HG03439 (cell line): ENCODE measurements at regions not wholly inside any gene's neighbourhood (a gene's known extent, or its start where the extent isn't known, plus 50 kb on each side); places are given as distances from the start of the nearest gene placed in this dataset.
"Not testable (repeated sequence)": the region's sequence is repeated elsewhere in the genome, so short reads cannot be mapped to it uniquely, and the experiment has no call there.

Experiments
- ATAC-seq: cut with Tn5 transposase; IDR thresholded peaks from one replicate; pipeline ENCODE4 v1.9.1; 2021; ENCODE audit warnings: mild to moderate bottlenecking, moderate library complexity; ENCODE audit not compliant: unreplicated experiment

GRCh38 chr3:36656873-36657272 is 107.5 kb downstream of the DCLK3 start:
- ATAC-seq, result no peak

GRCh38 chr3:36653095-36653494 is 111.3 kb downstream of the DCLK3 start:
- no peak for ATAC-seq

GRCh38 chr3:36652104-36652503 is 112.2 kb downstream of the DCLK3 start:
- ATAC-seq, result no peak

DNA sequence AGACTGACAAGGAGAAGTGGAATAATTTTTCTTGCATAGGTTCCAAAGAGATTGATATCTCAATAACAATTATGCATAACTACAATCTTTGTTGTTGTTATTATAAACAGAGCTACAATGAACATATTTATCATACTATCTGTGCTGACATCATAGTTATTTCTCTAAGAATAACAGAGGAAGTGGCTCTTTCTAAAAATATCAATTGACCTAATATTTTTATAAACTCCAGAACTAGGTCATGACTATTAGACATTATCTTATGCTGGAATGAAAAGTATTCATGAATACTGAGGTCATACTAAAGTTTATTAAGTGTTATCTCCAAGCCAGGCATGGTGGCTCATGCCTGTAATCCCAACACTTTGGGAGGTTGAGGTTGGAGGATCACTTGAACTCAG is 114.1 kb downstream of the DCLK3 start:
- no peak for ATAC-seq

GRCh38 chr3:36649125-36649524 is 115.2 kb downstream of the DCLK3 start:
- ATAC-seq, result no peak

DNA sequence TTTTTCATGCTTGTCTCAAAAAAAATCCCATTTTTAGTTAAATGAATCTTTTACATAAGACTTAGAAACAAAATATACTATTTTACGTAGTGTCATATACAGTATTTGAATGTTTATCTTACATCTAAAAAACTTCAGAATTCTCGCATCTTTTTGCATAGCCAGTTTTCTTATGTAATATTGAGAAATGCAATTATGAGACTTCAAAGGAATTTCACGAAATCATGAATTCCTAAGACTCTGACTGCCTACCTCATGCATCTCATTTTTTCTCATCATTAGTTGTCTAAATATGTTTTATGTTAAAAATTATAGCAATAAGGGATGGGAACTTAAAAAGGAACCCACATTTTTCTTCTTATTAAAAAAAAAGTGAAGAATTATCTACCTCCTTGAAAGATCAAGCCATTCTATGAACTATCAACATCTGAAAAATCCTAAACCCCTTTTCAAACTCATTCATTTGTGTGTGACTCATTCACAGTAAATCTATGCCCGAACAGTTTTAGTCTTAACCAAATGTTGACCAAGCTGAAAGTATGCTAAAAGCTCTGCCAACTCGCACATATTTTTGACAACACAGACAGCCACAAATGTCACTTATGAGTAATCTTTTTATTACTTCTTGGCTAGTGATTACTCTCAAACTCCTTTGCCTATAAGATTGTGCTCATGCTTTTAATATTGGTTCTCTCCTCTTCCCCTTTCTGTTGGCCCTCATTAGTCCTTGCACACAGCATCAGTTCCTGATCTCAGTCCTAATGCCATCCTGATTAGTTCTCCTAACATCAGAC is 115.9 kb downstream of the DCLK3 start:
- ATAC-seq, result peak; percentile 79

DNA sequence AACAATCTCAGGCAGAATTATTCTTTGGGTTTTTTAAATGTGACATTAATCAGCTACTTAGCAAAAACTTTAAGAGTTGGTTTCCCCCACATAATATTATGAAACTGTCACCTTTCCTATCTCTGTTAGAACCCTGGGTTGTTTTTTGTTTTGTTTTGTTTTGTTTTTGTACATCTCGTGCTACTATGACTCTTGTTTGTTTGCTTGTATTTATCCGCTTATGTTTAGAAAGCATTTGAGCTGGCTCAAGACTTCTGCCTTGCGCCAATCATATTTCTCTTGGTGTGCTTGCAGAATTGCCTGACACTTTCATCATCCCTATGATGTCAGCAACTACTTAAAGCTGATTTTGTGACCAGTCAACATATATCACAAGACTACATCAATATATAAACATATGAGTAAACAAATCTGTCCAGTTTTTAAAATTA is 116.9 kb downstream of the DCLK3 start:
- no peak for ATAC-seq

GRCh38 chr3:36643192-36643591 is 121.2 kb downstream of the DCLK3 start:
- no peak for ATAC-seq

DNA sequence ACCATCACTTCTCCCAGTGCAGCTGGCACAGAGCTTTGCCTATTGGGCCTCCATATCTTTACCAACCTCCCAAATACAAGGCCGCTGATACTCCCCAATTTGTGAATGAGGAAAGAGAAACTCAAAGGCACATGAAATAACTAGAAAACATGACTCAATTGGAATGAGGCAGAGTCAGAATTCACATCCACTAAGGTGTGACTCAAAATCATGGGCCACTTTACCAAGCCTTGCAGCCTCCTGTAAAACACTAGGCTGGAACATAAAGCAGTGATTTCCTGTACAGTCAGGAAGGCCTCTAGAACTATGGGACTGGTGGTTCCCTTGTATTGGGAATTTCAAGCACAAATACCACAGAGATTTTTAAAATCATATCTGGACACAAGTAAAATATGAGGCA is 128.6 kb downstream of the DCLK3 start:
- ATAC-seq, result no peak

DNA sequence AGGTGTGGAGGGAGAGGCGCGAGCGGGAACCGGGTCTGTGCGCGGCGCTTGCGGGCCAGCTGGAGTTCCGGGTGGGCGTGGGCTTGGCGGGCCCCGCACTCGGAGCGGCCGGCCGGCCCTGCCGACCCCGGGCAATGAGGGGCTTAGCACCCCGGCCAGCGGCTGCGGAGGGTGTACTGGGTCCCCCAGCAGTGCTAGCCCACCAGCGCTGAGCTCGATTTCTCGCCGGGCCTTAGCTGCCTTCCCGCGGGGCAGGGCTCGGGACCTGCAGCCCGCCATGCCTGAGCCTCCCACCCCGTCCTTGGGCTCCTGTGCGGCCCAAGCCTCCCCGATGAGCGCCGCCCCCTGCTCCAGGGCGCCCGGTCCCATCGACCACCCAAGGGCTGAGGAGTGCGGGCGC is 130.5 kb downstream of the DCLK3 start:
- ATAC-seq, result not testable (repeated sequence)

DNA sequence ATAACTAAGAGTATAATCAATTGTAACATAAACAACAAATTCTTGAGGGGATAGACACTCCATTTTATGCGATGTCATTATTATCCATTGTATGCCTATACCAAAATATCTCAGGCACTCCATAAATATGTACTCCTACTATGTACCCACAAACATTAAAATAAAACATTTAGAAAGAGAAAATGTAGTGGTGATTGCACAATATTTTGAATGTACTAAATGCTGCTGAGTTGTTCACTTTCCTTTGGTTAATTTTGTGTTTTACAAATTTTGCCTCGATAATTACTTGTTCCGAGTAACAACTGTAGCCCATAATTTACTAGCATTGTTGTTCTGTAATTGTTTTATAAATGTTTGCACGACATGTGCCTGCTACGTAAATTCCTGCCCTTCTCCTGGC is 131.3 kb downstream of the DCLK3 start:
- no peak for ATAC-seq

DNA sequence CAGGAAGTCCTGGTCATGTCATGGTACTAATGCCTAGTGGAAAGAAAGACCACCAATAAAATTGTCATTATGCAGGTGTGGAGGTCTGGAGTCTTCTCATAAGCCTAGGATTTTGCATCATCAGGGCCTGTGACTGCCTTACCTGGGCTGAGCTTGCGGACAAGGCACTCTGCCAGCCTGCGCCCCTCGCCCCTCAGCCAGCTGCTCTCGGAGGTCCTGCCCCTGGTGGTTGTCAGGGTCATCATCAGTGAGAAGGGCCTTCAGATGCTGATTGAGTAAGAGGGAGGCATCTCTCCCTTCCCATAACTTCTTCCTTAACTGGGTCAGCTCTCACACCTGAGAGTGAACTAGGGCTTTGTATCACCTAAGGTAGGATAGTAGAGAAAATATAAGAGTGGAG is 132.8 kb downstream of the DCLK3 start:
- ATAC-seq, result no peak

DNA sequence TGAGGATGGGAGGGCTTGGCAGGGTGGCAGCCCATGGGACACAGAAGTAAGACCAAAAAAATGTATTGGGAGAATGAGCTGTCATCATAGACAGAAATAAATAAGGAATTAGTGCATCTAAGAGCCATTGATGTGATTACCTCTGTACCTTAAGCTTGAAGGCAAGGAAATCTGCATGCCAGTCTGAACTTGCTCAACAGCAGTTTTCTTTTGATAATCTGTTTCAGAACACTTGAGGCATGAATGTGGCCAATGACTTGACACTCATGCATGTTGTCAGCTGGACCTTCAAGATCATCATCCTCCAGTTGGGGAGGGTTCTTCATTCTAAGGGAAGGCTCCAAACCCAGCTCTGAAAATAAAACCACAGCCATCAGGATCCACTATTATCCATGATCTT is 148.5 kb downstream of the DCLK3 start:
- ATAC-seq, result no peak

DNA sequence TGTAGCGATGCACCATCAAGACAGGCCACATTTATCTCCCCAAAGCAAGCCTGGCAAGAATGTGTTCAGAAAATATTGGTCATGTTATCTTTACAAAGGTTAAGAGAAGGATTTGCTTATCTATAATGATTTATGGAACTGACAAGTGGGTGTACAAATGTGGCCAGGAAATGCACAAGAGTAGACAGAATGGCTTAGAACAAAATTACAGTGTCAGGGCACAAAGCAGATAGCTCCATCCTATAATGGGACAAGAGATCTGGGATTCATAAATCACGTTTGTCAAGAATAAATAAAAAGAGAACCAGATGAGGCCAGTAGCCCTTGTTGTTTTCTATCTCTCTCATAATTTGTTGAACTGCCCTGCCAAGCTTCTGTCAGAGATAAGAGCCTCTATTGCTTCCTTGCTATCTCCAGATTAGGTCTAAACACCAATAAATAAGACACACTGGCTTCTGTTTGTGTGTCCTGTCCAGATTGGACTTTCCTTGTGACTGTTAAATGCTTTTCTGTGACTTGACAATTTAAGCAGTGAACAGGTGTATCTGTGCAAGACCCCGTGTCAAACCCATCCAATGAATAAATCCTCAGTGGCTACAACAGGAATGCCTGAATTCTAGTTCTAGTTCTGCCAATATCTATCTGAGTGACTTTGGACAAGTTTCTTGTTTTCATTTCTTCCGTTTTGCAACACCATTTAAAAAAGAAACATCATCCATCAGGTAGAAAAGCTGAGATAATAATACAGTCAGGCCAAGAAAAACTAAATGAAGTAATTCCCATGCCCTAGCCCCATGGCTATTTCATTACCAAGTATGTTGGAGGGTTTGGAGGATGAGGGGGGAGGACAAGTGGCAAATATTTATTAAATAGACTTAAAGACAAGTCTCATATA is 157.2 kb downstream of the DCLK3 start:
- no peak for ATAC-seq

GRCh38 chr3:36603423-36603822 is 160.9 kb downstream of the DCLK3 start:
- ATAC-seq, result no peak

DNA sequence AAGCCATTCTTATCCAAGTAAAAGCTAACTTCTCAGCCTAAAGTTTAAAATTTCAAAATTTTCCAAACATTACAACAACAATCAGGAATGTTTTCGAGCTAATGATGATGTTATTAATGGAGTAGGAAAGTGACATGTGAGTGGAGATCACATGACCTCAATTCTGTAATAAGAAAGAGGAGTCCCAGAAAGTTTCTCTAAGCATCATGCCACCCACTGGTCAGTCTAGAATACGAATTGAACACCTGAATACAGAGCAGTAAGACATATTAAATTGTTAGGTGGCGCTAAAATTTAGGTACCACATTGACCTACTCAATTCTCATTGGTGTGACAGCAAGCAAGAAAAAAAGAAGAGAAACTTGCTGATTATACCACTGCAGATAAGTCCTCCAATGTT is 163.9 kb downstream of the DCLK3 start:
- ATAC-seq, result no peak
